ENCODE measurements at regions not wholly inside any gene's neighbourhood (a gene's known extent, or its start where the extent isn't known, plus 50 kb on each side); places are given as distances from the start of the nearest gene placed in this dataset.

- DNase-seq: no peak
- Mint-ChIP-seq H3K27me3 (peaks cover 0 to 6% of the 10 kb centered on the region in 2 donors), H3K36me3 (ENCODE audit: insufficient read depth) (no peaks in the 10 kb centered on the region), H3K4me3 (no peak overlapping the region), H3K9me3 (no peaks in the 10 kb centered on the region), H3K4me1 (ENCODE audit: low read depth in 2 of 2) (no peaks in the 10 kb centered on the region), H3K27ac (no peak overlapping the region)
- ATAC-seq (replicated peaks): no peak
Observed at GRCh38 chr5:110250755-110251154, 475.7 kb downstream of the TMEM232 start.

- Mint-ChIP-seq H3K9me3 (no peaks in the 10 kb centered on the region), H3K36me3 (ENCODE audit: insufficient read depth) (no peaks in the 10 kb centered on the region), H3K4me3 (no peak overlapping the region), H3K4me1 (ENCODE audit: low read depth in 2 of 2) (no peaks in the 10 kb centered on the region), H3K27me3 (peaks cover 0 to 6% of the 10 kb centered on the region in 2 donors), H3K27ac (no peak overlapping the region)
- ATAC-seq (replicated peaks) (no peak), DNase-seq (no peak)
Observed at GRCh38 chr5:110251366-110251765, 475.1 kb downstream of the TMEM232 start.

- ATAC-seq (replicated peaks) (no peak), DNase-seq (no peak)
- Mint-ChIP-seq H3K36me3 (ENCODE audit: insufficient read depth) (no peaks in the 10 kb centered on the region), H3K27me3 (peaks cover 0 to 6% of the 10 kb centered on the region in 2 donors), H3K4me1 (ENCODE audit: low read depth in 2 of 2) (no peaks in the 10 kb centered on the region), H3K27ac (no peak overlapping the region), H3K4me3 (no peak overlapping the region), H3K9me3 (no peaks in the 10 kb centered on the region)
Observed at GRCh38 chr5:110255194-110255593, 471.3 kb downstream of the TMEM232 start.

GRCh38 chr5:110256298-110256697, 470.2 kb downstream of the TMEM232 start:
- H3K9me3 Mint-ChIP-seq: no peaks in the 10 kb centered on the region
- H3K4me3 Mint-ChIP-seq: no peak overlapping the region
- no peak for ATAC-seq (replicated peaks)
- no peaks in the 10 kb centered on the region for H3K36me3 Mint-ChIP-seq (ENCODE audit: insufficient read depth)
- no peaks in the 10 kb centered on the region for H3K4me1 Mint-ChIP-seq (ENCODE audit: low read depth in 2 of 2)
- no peak for DNase-seq
- peaks cover 0 to 6% of the 10 kb centered on the region in 2 donors for H3K27me3 Mint-ChIP-seq
- no peak overlapping the region for H3K27ac Mint-ChIP-seq

GRCh38 chr5:110257971-110258370, 468.5 kb downstream of the TMEM232 start:
- H3K9me3 Mint-ChIP-seq: no peaks in the 10 kb centered on the region
- no peaks in the 10 kb centered on the region for H3K4me1 Mint-ChIP-seq (ENCODE audit: low read depth in 2 of 2)
- H3K36me3 Mint-ChIP-seq (ENCODE audit: insufficient read depth): no peaks in the 10 kb centered on the region
- DNase-seq (no peak), ATAC-seq (replicated peaks) (no peak)
- no peak overlapping the region for H3K4me3 Mint-ChIP-seq
- H3K27me3 Mint-ChIP-seq: no peaks in the 10 kb centered on the region
- H3K27ac Mint-ChIP-seq: no peak overlapping the region

GRCh38 chr5:110258460-110259216, 467.8 kb downstream of the TMEM232 start:
- H3K4me3 Mint-ChIP-seq: no peak overlapping the region
- no peaks in the 10 kb centered on the region for H3K36me3 Mint-ChIP-seq (ENCODE audit: insufficient read depth)
- no peak for ATAC-seq (replicated peaks)
- H3K27me3 Mint-ChIP-seq: no peaks in the 10 kb centered on the region
- no peaks in the 10 kb centered on the region for H3K9me3 Mint-ChIP-seq
- H3K27ac Mint-ChIP-seq: no peak overlapping the region
- DNase-seq: no peak
- H3K4me1 Mint-ChIP-seq (ENCODE audit: low read depth in 2 of 2): no peaks in the 10 kb centered on the region

GRCh38 chr5:110262749-110263148, 463.7 kb downstream of the TMEM232 start:
- no peaks in the 10 kb centered on the region for H3K9me3 Mint-ChIP-seq
- H3K4me1 Mint-ChIP-seq (ENCODE audit: low read depth in 2 of 2): no peaks in the 10 kb centered on the region
- no peak overlapping the region for H3K27ac Mint-ChIP-seq
- no peaks in the 10 kb centered on the region for H3K36me3 Mint-ChIP-seq (ENCODE audit: insufficient read depth)
- no peak overlapping the region for H3K4me3 Mint-ChIP-seq
- peaks cover 0 to 9% of the 10 kb centered on the region in 2 donors for H3K27me3 Mint-ChIP-seq
- DNase-seq: no peak
- no peak for ATAC-seq (replicated peaks)

- H3K4me1 Mint-ChIP-seq (ENCODE audit: low read depth in 2 of 2): no peaks in the 10 kb centered on the region
Observed at GRCh38 chr5:110264661-110265060, 461.8 kb downstream of the TMEM232 start.

GRCh38 chr5:110265162-110265561, 461.3 kb downstream of the TMEM232 start:
- DNase-seq (no peak), ATAC-seq (replicated peaks) (no peak)
- no peaks in the 10 kb centered on the region for H3K4me1 Mint-ChIP-seq (ENCODE audit: low read depth in 2 of 2)
- peaks cover 0 to 9% of the 10 kb centered on the region in 2 donors for H3K27me3 Mint-ChIP-seq
- no peak overlapping the region for H3K27ac Mint-ChIP-seq
- no peaks in the 10 kb centered on the region for H3K9me3 Mint-ChIP-seq
- H3K36me3 Mint-ChIP-seq (ENCODE audit: insufficient read depth): no peaks in the 10 kb centered on the region
- no peak overlapping the region for H3K4me3 Mint-ChIP-seq

More at GRCh38 chr5:110264661-110265060, 461.8 kb downstream of the TMEM232 start:
- H3K4me3 Mint-ChIP-seq: no peak overlapping the region
- no peaks in the 10 kb centered on the region for H3K36me3 Mint-ChIP-seq (ENCODE audit: insufficient read depth)
- DNase-seq (no peak), ATAC-seq (replicated peaks) (no peak)
- H3K27ac Mint-ChIP-seq: no peak overlapping the region
- H3K9me3 Mint-ChIP-seq: no peaks in the 10 kb centered on the region
- peaks cover 0 to 9% of the 10 kb centered on the region in 2 donors for H3K27me3 Mint-ChIP-seq

GRCh38 chr5:110267714-110268113, 458.8 kb downstream of the TMEM232 start:
- H3K9me3 Mint-ChIP-seq: no peaks in the 10 kb centered on the region
- no peaks in the 10 kb centered on the region for H3K36me3 Mint-ChIP-seq (ENCODE audit: insufficient read depth)
- no peak overlapping the region for H3K27ac Mint-ChIP-seq
- no peak for ATAC-seq (replicated peaks)
- H3K27me3 Mint-ChIP-seq: peaks cover 0 to 9% of the 10 kb centered on the region in 2 donors
- no peak overlapping the region for H3K4me3 Mint-ChIP-seq
- H3K4me1 Mint-ChIP-seq (ENCODE audit: low read depth in 2 of 2): peaks cover 0 to 2% of the 10 kb centered on the region in 2 donors
- no peak for DNase-seq

GRCh38 chr5:110268283-110268682, 458.2 kb downstream of the TMEM232 start:
- ATAC-seq (replicated peaks) (no peak), DNase-seq (no peak)
- Mint-ChIP-seq H3K9me3 (no peaks in the 10 kb centered on the region), H3K36me3 (ENCODE audit: insufficient read depth) (no peaks in the 10 kb centered on the region), H3K4me3 (no peak overlapping the region), H3K4me1 (ENCODE audit: low read depth in 2 of 2) (peaks cover 0 to 2% of the 10 kb centered on the region in 2 donors), H3K27me3 (peaks cover 0 to 9% of the 10 kb centered on the region in 2 donors), H3K27ac (no peak overlapping the region)

- DNase-seq (no peak), ATAC-seq (replicated peaks) (no peak)
- no peaks in the 10 kb centered on the region for H3K36me3 Mint-ChIP-seq (ENCODE audit: insufficient read depth)
- no peak overlapping the region for H3K27ac Mint-ChIP-seq
- H3K4me1 Mint-ChIP-seq (ENCODE audit: low read depth in 2 of 2): peaks cover 0 to 2% of the 10 kb centered on the region in 2 donors
- peaks cover 0 to 9% of the 10 kb centered on the region in 2 donors for H3K27me3 Mint-ChIP-seq
- H3K4me3 Mint-ChIP-seq: no peak overlapping the region
- no peaks in the 10 kb centered on the region for H3K9me3 Mint-ChIP-seq
Observed at GRCh38 chr5:110268985-110269384, 457.5 kb downstream of the TMEM232 start.

- H3K36me3 Mint-ChIP-seq (ENCODE audit: insufficient read depth): no peaks in the 10 kb centered on the region
- peaks cover 0 to 9% of the 10 kb centered on the region in 2 donors for H3K27me3 Mint-ChIP-seq
- DNase-seq (no peak), ATAC-seq (replicated peaks) (no peak)
- no peak overlapping the region for H3K4me3 Mint-ChIP-seq
- no peaks in the 10 kb centered on the region for H3K9me3 Mint-ChIP-seq
- peaks cover 0 to 2% of the 10 kb centered on the region in 2 donors for H3K4me1 Mint-ChIP-seq (ENCODE audit: low read depth in 2 of 2)
- no peak overlapping the region for H3K27ac Mint-ChIP-seq
Observed at GRCh38 chr5:110269478-110270142, 456.9 kb downstream of the TMEM232 start.

- Mint-ChIP-seq H3K4me1 (ENCODE audit: low read depth in 2 of 2) (peaks cover 0 to 2% of the 10 kb centered on the region in 2 donors), H3K36me3 (ENCODE audit: insufficient read depth) (no peaks in the 10 kb centered on the region), H3K27me3 (no peaks in the 10 kb centered on the region), H3K4me3 (no peak overlapping the region), H3K27ac (no peak overlapping the region), H3K9me3 (peaks cover 0 to 2% of the 10 kb centered on the region in 2 donors)
- ATAC-seq (replicated peaks) (no peak), DNase-seq (no peak)
Observed at GRCh38 chr5:110275878-110276277, 450.6 kb downstream of the TMEM232 start.
